Stimulated activated naive CD8-positive, alpha-beta T cell treated with anti-CD3 and anti-CD28 coated beads, Interleukin-15, amount 100 ng/mL, for 72 hours (primary cell): ENCODE measurements at regions not wholly inside any gene's neighbourhood (a gene's known extent, or its start where the extent isn't known, plus 50 kb on each side); places are given as distances from the start of the nearest gene placed in this dataset.

Source experiments
- ATAC-seq: fragments of 150-1000 bp; cut with Tn5 transposase; 2 replicates; pipeline ENCODE4 v1.10.0; 2021; ENCODE audit warnings: mild to moderate bottlenecking, moderate library complexity
- DNase-seq, 2 donors: peaks; one replicate each; pipeline ENCODE4 v3.0.0; 2021 to 2022
- H3K27ac Mint-ChIP-seq, 2 donors: one replicate each; pipeline ENCODE4 v1.8.0; 2022; ENCODE audit warnings: mild to moderate bottlenecking in 2 of 2, mixed read lengths in 2 of 2, moderate library complexity in 2 of 2
- H3K27me3 Mint-ChIP-seq: one replicate; pipeline ENCODE4 v1.8.0; 2022; ENCODE audit warnings: mixed read lengths
- H3K4me1 Mint-ChIP-seq: one replicate; pipeline ENCODE4 v1.8.0; 2022; ENCODE audit warnings: mild to moderate bottlenecking, mixed read lengths
- H3K4me3 Mint-ChIP-seq, 2 donors: one replicate each; pipeline ENCODE4 v1.8.0; 2022; ENCODE audit warnings: mild to moderate bottlenecking in 2 of 2, mixed read lengths in 2 of 2, moderate library complexity in 1 of 2
- H3K9me3 Mint-ChIP-seq, 2 donors: one replicate each; pipeline ENCODE4 v1.8.0; 2022; ENCODE audit warnings: mixed read lengths in 2 of 2

DNA sequence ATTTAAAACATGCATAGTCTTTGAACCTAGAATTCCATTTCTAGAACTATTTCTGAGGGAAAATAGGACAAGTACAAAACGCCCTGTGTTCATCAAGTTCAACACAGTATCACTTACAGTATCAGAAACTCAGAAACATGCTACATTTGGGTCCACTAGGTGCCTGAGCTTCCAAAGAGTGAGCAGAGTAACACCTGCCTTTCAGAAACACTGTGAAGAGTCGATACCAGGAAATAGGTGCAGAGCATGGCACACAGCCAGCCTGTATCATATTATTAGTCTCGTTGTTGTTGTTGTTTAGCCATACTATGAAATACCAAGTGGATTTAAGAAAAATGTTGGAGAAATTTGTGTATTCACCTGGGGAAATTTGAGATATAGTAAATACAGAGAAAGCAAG is 392.1 kb upstream of the MGMT start:
- DNase-seq (no peak), ATAC-seq (no peak)
- H3K4me3 Mint-ChIP-seq, result no peak overlapping the region
- H3K27me3 Mint-ChIP-seq, result no peaks in the 10 kb centered on the region
- peaks cover 0 to under 1% of the 10 kb centered on the region in 2 donors for H3K9me3 Mint-ChIP-seq
- no peaks in the 10 kb centered on the region for H3K4me1 Mint-ChIP-seq
- H3K27ac Mint-ChIP-seq, result no peak overlapping the region

DNA sequence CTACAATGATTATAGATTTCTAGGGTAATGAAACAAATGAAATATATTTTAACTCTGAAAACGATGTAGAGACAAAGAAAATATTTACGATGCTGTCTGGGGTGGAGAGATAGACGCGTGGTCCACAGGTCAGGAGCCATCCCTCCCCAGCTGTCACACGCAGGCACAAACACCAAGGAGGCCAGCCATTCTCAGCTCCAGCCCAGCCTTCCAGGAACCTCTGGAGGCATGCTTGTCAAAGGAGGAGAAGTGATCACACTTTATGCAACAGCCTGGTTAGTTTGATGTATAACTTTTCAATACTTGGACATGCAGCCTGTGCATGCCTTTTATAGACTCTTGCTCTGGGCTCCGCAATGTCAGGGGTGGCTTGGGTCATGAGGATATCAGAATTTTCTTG is 391.5 kb upstream of the MGMT start:
- peaks cover 5 to 6% of the 10 kb centered on the region in 2 donors for H3K9me3 Mint-ChIP-seq
- ATAC-seq (no peak), DNase-seq (no peak)
- H3K27me3 Mint-ChIP-seq, result no peaks in the 10 kb centered on the region
- no peak overlapping the region for H3K4me3 Mint-ChIP-seq
- H3K4me1 Mint-ChIP-seq, result no peaks in the 10 kb centered on the region
- no peak overlapping the region for H3K27ac Mint-ChIP-seq

DNA sequence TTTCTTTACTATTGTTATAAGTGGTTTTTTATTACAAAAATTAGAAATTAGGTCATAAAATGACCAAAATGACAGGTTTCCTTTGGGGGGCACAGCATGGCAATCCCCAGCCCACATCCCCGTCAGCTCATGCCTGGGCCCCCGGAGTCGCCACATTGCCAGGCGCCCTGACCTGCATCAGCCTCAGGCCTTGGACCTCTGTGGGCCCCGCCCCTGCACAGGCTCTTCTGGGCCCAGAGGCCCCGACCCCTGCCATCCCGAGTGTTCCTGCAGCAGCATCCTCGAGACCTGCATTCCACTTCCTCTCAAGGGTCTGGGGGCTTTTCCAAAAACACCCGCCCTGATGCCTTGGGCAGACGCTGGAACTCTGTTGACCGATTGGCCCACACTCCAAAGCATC is 391.1 kb upstream of the MGMT start:
- no peak for ATAC-seq
- Mint-ChIP-seq H3K9me3 (peaks cover 9% of the 10 kb centered on the region in 2 donors), H3K4me1 (no peaks in the 10 kb centered on the region), H3K4me3 (no peak overlapping the region), H3K27me3 (no peaks in the 10 kb centered on the region), H3K27ac (no peak overlapping the region)
- no peak for DNase-seq

DNA sequence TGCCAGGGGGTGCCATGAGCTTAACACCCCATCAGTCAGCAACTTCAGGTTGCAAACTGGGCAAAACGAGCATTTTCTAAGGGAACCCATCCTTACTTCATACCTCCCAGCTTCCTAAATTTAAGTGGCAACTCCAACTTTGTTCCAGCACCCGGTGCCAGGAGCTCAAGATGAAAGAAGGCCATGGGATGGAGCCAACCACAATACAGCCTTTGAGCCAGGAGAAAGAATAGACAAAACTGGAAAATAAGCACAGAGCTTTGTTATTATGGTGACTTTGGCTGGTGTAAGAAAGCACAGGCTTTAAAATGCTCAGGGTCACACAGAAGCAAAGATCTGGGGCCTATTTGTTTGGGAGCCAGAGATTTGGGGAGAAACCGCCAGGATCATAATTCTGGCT is 388.7 kb upstream of the MGMT start:
- ATAC-seq, result no peak
- Mint-ChIP-seq H3K4me3 (no peak overlapping the region), H3K27ac (no peak overlapping the region), H3K4me1 (no peaks in the 10 kb centered on the region), H3K9me3 (peaks cover 9 to 11% of the 10 kb centered on the region in 2 donors), H3K27me3 (no peaks in the 10 kb centered on the region)
- no peak for DNase-seq

DNA sequence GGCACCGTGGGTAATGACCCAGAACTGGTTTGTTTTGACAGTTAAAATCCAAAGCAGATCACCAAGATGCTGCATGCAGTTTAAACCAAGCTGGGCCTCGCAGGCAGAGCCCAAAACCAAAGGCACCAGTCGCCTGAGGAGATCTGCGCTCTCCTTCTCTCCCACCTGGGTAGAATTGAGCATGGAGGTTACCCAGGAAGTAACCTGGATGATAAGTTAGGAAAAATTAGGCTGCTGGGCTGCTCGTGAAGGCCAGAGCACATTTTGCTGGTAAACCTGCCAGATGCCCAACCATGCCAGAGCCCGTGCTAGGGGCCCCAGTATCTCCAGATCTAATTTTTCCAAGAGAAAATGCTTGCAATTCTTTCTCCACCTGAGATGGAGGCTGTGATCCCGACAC is 388.3 kb upstream of the MGMT start:
- H3K27me3 Mint-ChIP-seq, result no peaks in the 10 kb centered on the region
- H3K27ac Mint-ChIP-seq, result no peak overlapping the region
- peaks cover 9 to 14% of the 10 kb centered on the region in 2 donors for H3K9me3 Mint-ChIP-seq
- H3K4me1 Mint-ChIP-seq, result no peaks in the 10 kb centered on the region
- no peak for ATAC-seq
- H3K4me3 Mint-ChIP-seq, result no peak overlapping the region
- no peak for DNase-seq

DNA sequence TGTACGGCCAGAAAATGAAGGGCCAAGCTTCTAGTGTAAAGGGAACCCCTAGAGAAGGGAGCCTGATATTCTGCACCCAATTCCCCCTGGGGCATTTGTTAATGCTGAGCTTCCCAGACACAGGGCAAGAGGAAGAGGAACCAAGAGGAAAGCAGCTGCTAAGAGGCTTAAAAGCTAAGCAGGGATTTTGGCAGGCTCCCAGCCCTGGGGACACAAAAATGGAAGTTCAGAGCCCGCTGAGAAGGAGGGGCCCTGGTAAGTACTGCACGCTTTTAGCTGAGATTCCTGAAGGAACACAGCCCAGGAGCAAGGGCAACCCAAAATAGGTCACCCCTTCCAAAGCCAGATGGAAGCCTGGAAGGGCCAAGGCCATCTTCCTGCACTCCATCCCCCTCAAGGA is 387.3 kb upstream of the MGMT start:
- Mint-ChIP-seq H3K9me3 (peaks cover 9 to 19% of the 10 kb centered on the region in 2 donors), H3K4me1 (no peaks in the 10 kb centered on the region), H3K27ac (no peak overlapping the region), H3K27me3 (no peaks in the 10 kb centered on the region), H3K4me3 (no peak overlapping the region)
- DNase-seq, result no peak
- ATAC-seq, result no peak

DNA sequence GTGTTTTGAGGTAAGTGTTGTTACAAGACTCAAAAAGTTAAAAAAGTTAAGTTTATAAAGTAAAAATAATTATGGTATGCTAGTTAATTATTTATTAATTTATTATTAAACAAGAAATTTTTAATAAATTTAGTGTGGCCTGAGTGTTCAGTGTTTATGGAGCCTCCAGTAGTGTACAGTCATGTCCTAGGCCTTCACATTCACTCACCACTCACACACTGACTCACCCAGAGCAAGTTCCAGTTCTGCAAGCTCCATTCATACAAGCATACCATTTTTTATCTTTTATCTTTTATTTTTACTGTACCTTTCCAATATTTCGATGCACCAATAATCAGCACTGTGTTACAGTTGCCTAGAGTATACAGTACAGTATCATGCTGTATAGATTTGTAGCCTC is 381.2 kb upstream of the MGMT start:
- Mint-ChIP-seq H3K4me1 (no peaks in the 10 kb centered on the region), H3K9me3 (peaks cover under 1 to 11% of the 10 kb centered on the region in 2 donors), H3K27me3 (no peaks in the 10 kb centered on the region), H3K4me3 (no peak overlapping the region), H3K27ac (no peak overlapping the region)
- DNase-seq (no peak), ATAC-seq (no peak)

DNA sequence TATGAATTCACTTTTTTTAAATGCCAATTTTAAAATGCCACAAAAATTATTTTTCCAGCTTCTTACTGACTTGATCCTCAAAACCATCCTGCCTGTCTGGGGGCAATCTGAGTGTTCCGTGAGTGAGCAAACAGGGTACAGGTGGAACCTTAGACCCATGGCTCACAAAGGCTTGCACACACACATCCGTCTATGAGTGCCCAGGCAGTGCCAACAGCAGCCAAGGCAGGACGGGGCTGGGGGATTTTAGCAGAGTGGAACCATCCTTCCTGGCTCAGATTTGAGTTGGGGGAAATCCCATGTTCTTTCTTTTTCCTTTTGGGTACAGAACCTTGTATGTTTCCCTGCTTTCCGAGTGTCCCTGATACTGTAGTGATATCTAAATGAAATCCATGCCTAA is 377.7 kb upstream of the MGMT start:
- DNase-seq, result no peak
- no peaks in the 10 kb centered on the region for H3K27me3 Mint-ChIP-seq
- peaks cover 6% of the 10 kb centered on the region for H3K4me1 Mint-ChIP-seq
- H3K9me3 Mint-ChIP-seq, result no peaks in the 10 kb centered on the region
- ATAC-seq, result no peak
- H3K4me3 Mint-ChIP-seq, result no peak overlapping the region
- peak overlapping the region in 1 of 2 donors; percentile 63 for H3K27ac Mint-ChIP-seq

DNA sequence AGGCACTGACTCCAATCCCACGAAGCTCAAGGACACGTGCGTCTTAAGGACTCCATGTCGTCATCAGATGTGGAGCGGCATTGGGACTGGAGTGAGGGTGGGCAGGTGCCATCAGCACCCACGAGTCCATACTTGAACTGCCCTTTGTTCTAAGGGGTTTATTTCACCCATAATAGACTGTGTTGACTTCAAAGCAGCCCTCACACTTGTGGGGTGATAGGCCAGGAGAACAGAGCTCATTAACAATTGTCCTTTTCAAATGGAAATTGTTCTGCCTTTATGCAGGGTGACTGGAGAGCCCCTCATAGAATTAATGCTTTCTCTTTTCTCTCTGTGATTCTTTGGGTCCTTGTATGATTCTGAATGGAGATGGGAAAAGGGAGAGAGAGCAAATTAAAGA is 376.9 kb upstream of the MGMT start:
- Mint-ChIP-seq H3K27ac (no peak overlapping the region), H3K4me3 (no peak overlapping the region), H3K27me3 (no peaks in the 10 kb centered on the region), H3K4me1 (peaks cover 6% of the 10 kb centered on the region), H3K9me3 (no peaks in the 10 kb centered on the region)
- DNase-seq (no peak), ATAC-seq (no peak)

DNA sequence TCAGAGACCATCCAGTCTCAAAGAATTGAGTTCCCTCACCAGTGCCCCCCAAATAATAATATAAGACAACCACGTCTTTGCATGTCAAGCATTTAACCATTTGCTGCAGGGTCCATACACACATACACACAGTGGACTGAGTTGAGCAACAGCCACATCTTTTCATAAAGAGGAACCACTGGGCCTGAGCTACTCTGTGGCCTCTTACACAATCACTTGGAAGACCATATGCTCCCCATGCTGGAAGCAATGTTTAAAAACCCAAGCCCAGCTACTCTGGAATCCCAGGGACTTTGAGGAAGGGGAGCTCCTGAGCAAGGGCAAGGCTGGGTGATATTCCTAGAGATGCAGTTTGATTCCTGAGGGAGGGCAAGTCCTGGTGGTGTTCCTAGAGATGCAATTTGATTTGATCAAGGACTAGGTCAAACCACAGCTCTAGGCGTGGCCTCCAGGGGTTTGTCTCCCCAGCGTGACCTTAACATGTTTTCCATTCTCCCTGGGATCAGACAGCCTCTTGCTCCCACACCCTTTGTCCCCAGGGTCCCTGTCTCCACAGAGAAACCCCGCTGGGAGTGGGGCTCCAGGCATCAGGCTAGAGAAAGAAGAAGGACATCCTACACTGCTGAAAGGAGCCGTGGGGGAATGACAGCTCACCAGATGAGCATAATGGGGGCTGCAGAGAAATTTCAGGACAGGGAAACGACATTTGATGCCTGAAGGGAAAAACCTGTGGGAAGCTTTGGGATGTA is 376.2 kb upstream of the MGMT start:
- no peak for DNase-seq

DNA sequence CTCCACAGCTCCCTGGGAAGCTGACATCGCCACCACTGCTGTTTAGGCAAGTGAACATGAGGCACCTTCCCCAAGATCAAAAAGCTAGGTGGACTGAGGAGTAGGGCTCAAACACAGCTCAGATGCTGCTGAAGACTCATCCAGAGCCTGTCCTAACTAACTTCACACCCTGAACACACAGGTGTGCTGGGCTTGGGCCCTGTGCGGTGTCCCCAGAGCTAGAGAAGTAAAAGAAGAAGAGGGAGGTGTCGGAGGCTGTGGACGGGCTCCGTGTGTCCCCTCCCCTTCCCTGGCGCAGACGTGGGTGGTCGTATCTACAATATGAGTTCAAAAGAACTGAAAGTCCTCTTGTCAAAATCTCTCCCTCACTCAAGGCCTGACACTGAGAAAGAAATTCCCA is 373.4 kb upstream of the MGMT start:
- DNase-seq (no peak), ATAC-seq (no peak)
- peaks cover 6% of the 10 kb centered on the region for H3K4me1 Mint-ChIP-seq
- no peaks in the 10 kb centered on the region for H3K27me3 Mint-ChIP-seq
- H3K4me3 Mint-ChIP-seq, result no peak overlapping the region
- H3K9me3 Mint-ChIP-seq, result no peaks in the 10 kb centered on the region
- no peak overlapping the region for H3K27ac Mint-ChIP-seq

More for the DNA sequence above, 376.2 kb upstream of the MGMT start:
- Mint-ChIP-seq H3K4me1 (peaks cover 6% of the 10 kb centered on the region), H3K4me3 (no peak overlapping the region), H3K9me3 (no peaks in the 10 kb centered on the region), H3K27me3 (no peaks in the 10 kb centered on the region), H3K27ac (no peak overlapping the region)
- no peak for ATAC-seq

DNA sequence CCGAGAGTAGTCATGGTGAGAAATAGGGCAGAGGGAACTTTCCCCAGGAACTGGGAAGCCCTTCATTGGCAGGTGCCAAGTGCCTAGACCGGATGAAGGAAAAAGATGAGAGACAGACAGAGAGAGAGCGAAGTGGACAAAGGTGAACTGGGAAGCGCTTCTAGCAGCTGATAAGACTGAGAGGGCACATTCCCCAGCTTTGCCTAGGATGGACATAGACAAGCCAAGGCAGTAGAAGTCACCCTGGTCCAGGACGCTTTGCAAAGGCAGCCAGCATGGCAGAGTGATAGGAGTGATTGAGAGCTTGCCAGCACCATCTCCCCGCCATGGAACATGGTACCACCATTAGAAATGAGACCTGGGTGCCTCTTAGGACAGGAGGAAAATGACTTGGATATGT is 372.8 kb upstream of the MGMT start:
- H3K4me1 Mint-ChIP-seq, result peaks cover 6% of the 10 kb centered on the region
- peak overlapping the region in 1 of 2 donors; percentile 78 for H3K27ac Mint-ChIP-seq
- H3K4me3 Mint-ChIP-seq, result no peak overlapping the region
- ATAC-seq (no peak), DNase-seq (no peak)
- no peaks in the 10 kb centered on the region for H3K27me3 Mint-ChIP-seq
- H3K9me3 Mint-ChIP-seq, result no peaks in the 10 kb centered on the region

DNA sequence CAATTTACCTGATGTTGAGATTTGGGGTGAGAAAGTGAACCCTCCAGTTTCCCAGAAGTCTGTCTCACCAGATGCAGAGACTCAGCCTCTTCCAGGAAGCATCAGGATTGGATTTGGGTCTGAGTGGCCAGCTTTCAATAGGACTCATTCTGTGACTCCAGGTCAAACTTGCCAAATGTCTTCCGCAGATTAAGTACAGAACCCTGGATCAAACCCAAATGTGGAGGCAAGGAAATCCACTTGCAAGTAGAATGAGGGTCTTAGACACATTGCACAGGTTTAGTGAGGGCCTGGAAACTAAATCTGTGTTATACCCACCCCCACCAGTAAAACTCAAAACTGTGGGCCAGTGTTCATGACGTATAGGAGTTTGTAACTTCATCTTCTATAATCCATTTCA is 372.2 kb upstream of the MGMT start:
- Mint-ChIP-seq H3K9me3 (no peaks in the 10 kb centered on the region), H3K4me3 (no peak overlapping the region), H3K27me3 (no peaks in the 10 kb centered on the region), H3K27ac (no peak overlapping the region), H3K4me1 (peaks cover 6% of the 10 kb centered on the region)
- DNase-seq (no peak), ATAC-seq (no peak)

DNA sequence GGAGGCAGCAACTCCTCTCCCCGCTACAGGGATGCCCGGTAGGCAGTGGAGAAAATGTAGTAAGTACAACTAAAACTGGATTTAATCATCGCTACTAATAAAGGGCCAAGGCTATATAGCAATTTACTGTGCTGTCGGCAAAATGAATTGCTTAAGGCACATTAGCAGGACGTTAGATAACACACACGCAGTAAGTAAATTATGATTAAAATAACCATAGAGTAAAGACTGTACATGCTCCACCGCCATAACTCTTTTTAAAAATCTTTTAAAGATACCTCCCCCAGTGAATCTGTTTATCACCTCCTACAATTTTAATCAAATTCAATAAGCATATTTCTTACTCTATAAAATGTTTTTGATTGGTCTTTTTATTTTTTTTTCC is 371.4 kb upstream of the MGMT start:
- Mint-ChIP-seq H3K4me3 (no peak overlapping the region), H3K27ac (no peak overlapping the region), H3K4me1 (peaks cover 6% of the 10 kb centered on the region), H3K27me3 (no peaks in the 10 kb centered on the region), H3K9me3 (no peaks in the 10 kb centered on the region)
- DNase-seq, result no peak
- no peak for ATAC-seq

DNA sequence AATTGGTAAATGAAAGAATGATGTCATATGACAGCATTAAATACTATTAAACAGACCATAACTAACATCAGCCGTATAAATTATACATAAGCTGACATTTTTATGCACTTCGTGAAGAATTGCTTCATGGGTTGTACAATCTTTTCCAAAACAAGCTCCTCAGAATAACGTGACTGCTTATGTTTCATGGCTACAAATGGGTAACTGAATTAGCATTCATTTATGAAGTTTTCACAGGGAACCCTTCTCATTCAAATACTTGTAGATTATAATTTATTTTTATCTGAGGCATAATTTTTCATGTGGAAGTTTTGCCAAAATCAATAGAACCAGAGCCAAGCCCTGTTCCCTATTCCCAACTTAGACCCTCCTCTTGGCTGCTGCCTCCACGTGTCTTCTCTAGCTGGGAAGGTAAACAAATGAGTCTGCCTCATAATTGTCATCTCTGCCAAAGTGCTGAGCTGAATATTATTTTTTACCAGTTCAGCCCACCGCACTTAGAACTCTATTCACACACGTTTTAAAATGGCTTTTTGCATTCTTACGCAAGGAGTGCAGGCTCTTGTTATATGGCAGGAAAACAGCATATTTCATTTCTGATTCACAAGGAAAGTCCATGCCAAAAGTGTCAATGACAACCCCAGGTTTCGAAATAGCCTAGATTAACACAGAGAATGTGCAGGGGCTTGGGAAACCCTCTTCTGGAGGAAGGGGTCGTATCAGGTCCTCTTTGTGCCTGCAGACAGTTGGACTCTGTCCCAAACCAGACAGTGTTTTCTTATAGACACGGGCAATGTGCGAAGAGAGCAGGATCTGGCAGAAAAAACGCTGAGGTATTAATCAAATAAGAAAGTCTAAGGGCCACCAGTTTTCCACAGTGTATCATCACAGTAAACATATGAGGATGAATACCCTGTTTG is 370.7 kb upstream of the MGMT start:
- H3K27me3 Mint-ChIP-seq, result no peaks in the 10 kb centered on the region
- DNase-seq, result no peak

DNA sequence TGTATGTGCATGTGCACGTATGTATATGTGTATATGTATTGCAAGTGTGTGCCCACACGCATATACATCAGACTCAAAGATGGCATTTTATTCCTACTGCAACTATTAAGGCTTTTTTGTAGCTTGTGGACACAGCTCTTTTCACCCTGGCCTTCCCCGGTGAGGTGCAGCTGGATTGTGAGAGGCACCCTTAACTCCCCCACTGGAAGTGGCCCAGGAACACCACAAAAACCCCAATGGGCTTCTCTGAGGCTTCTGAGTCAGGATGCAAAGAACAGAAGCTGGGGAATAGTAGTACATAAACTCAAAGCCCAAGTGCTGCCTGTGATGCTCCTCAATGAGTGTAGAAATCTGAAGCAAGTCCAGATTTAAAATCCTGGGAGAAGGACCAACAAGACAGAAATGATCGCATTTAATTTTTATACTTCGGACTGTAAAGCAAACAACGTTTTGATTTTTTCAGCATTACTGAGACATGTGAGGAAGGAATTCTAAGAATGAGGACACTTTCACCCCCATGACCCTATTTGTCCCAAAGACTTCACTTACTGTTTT is 369.2 kb upstream of the MGMT start:
- H3K27ac Mint-ChIP-seq, result no peak overlapping the region
- no peak overlapping the region for H3K4me3 Mint-ChIP-seq
- ATAC-seq (no peak), DNase-seq (no peak)
- H3K9me3 Mint-ChIP-seq, result no peaks in the 10 kb centered on the region
- H3K27me3 Mint-ChIP-seq, result no peaks in the 10 kb centered on the region
- peaks cover 17% of the 10 kb centered on the region for H3K4me1 Mint-ChIP-seq

More for the DNA sequence above, 370.7 kb upstream of the MGMT start:
- Mint-ChIP-seq H3K27ac (no peak overlapping the region), H3K4me1 (peaks cover 12% of the 10 kb centered on the region), H3K9me3 (no peaks in the 10 kb centered on the region), H3K4me3 (no peak overlapping the region)
- ATAC-seq, result no peak
